KMS-11 (cell line): ENCODE measurements at regions not wholly inside any gene's neighbourhood (a gene's known extent, or its start where the extent isn't known, plus 50 kb on each side); places are given as distances from the start of the nearest gene placed in this dataset.

ENCODE experiments used
- H2AFZ ChIP-seq: fragments of 200-600 bp; sonication (generic); 2 replicates; pipeline ENCODE4 v1.6.1; 2016; ENCODE audit warnings: antibody characterized with exemption, mixed run types, low read depth
- H3K27ac ChIP-seq: fragments of 200-600 bp; sonication (generic); 2 replicates; pipeline ENCODE4 v1.6.1; 2016; ENCODE audit warnings: mild to moderate bottlenecking, mixed run types
- H3K27me3 ChIP-seq: fragments of 200-600 bp; sonication (generic); 2 replicates; pipeline ENCODE4 v1.6.1; 2017; ENCODE audit warnings: mild to moderate bottlenecking, low read depth, mixed run types, moderate library complexity; ENCODE audit not compliant: insufficient read depth
- H3K36me3 ChIP-seq: fragments of 200-600 bp; sonication (generic); 2 replicates; pipeline ENCODE4 v1.6.1; 2017; ENCODE audit warnings: mild to moderate bottlenecking, mixed run types; ENCODE audit not compliant: insufficient read depth
- H3K4me1 ChIP-seq: fragments of 200-600 bp; sonication (generic); 2 replicates; pipeline ENCODE4 v1.6.1; 2016; ENCODE audit warnings: mild to moderate bottlenecking, low read depth, mixed run types; ENCODE audit not compliant: poor library complexity, severe bottlenecking
- H3K4me2 ChIP-seq: fragments of 200-600 bp; sonication (generic); 2 replicates; pipeline ENCODE4 v1.7.0; 2016; ENCODE audit warnings: mild to moderate bottlenecking, mixed run types
- H3K4me3 ChIP-seq: fragments of 200-600 bp; sonication (generic); IDR thresholded peaks from 2 replicates; pipeline ENCODE4 v1.6.1; 2017; ENCODE audit warnings: low read depth, low read length, mixed read lengths; ENCODE audit not compliant: insufficient read depth
- H3K79me2 ChIP-seq: fragments of 200-600 bp; sonication (generic); 2 replicates; pipeline ENCODE4 v1.6.1; 2016; ENCODE audit warnings: low read depth, mixed run types; ENCODE audit not compliant: insufficient read depth
- H3K9ac ChIP-seq: fragments of 200-600 bp; sonication (generic); 2 replicates; pipeline ENCODE4 v1.6.1; 2016; ENCODE audit warnings: mild to moderate bottlenecking, mixed run types
- H4K20me1 ChIP-seq: fragments of 200-600 bp; sonication (generic); 2 replicates; pipeline ENCODE4 v1.6.1; 2016; ENCODE audit warnings: mild to moderate bottlenecking, mixed run types; ENCODE audit not compliant: insufficient read depth
- TF ChIP-seq, protein P1 (sequence below): fragments of 200-600 bp; sonication (generic); conservative IDR thresholded peaks from 2 replicates; pipeline ENCODE4 v1.6.1; 2017; ENCODE audit warnings: low read depth, mild to moderate bottlenecking, antibody characterized with exemption, low read length, moderate library complexity, mixed read lengths

DNA sequence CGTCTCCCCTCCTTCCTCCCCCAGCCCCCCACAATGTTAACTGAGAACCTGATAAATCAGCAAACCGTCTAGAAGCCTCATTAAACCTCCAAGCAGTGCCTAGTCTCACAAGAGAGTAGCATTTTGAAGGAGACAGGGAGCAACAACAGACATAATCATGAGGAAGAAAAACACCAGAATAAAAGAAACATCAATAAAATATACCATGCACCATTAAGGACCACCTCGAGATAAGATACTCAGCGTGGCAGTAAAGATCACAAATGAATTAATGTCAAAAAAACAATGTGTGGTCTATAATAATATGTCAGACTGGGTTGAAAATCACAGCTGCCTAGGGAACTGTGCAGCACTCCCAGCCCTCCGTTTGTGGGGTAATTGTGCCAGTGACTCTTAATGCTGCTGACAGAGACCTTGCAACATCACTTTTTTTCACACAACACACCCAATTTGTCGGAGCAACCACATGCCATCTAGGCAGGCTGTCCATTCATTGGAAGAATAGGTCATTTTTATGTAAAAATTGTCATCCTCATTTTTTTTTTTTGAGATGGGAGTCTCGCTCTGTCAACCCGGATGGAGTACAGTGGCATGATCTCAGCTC is 450.8 kb upstream of the WWC1 start:
- no peaks in the 10 kb centered on the region for H4K20me1 ChIP-seq
- H3K9ac ChIP-seq: no peak overlapping the region
- no peak overlapping the region for H3K27ac ChIP-seq
- no peaks in the 10 kb centered on the region for H3K36me3 ChIP-seq
- no peak overlapping the region for H2AFZ ChIP-seq
- H3K4me3 ChIP-seq: no peak overlapping the region
- no peaks in the 10 kb centered on the region for H3K4me1 ChIP-seq
- H3K27me3 ChIP-seq: no peaks in the 10 kb centered on the region
- no peak overlapping the region for H3K4me2 ChIP-seq
- H3K79me2 ChIP-seq: no peaks in the 10 kb centered on the region
- TF ChIP-seq, protein P1, sequence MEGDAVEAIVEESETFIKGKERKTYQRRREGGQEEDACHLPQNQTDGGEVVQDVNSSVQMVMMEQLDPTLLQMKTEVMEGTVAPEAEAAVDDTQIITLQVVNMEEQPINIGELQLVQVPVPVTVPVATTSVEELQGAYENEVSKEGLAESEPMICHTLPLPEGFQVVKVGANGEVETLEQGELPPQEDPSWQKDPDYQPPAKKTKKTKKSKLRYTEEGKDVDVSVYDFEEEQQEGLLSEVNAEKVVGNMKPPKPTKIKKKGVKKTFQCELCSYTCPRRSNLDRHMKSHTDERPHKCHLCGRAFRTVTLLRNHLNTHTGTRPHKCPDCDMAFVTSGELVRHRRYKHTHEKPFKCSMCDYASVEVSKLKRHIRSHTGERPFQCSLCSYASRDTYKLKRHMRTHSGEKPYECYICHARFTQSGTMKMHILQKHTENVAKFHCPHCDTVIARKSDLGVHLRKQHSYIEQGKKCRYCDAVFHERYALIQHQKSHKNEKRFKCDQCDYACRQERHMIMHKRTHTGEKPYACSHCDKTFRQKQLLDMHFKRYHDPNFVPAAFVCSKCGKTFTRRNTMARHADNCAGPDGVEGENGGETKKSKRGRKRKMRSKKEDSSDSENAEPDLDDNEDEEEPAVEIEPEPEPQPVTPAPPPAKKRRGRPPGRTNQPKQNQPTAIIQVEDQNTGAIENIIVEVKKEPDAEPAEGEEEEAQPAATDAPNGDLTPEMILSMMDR: no peak

DNA sequence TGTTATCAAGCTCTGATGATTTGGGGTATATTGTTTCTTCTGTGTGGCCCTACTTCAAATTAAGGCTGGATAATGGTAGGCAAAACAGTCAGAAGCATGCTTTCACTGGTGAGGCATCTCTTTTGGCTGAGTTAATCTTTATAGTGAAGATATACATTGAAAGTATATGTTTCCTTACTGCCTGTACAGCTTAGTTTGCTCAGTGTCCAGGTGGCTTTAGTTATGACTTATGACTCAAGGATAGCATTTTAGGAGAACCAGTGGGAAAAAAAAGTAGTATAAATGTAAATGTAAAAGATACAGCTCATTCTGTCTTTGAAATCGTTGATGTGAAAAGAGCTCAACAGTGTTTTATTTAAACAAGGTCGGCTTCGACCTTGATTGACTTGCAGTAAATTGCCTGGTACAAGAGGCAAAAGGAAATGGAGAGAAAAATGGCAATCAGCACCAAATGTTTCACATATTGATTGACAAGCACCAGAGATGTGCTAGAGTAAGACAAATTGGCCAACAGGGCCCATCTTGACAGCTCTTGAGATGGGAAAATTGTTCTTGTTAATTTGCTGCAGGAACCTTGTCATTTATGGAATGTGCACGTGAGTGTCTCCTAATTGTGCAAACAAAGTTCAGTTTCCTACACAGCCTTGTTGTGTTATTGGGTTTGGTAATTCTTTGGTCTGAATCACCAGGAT is 447.4 kb upstream of the WWC1 start:
- TF ChIP-seq, protein P1: no peak
- no peaks in the 10 kb centered on the region for H3K36me3 ChIP-seq
- H3K4me2 ChIP-seq: no peak overlapping the region
- no peaks in the 10 kb centered on the region for H3K79me2 ChIP-seq
- H3K27me3 ChIP-seq: no peaks in the 10 kb centered on the region
- no peak overlapping the region for H3K4me3 ChIP-seq
- H2AFZ ChIP-seq: no peak overlapping the region
- no peaks in the 10 kb centered on the region for H3K4me1 ChIP-seq
- H3K27ac ChIP-seq: no peak overlapping the region
- H4K20me1 ChIP-seq: no peaks in the 10 kb centered on the region
- no peak overlapping the region for H3K9ac ChIP-seq

DNA sequence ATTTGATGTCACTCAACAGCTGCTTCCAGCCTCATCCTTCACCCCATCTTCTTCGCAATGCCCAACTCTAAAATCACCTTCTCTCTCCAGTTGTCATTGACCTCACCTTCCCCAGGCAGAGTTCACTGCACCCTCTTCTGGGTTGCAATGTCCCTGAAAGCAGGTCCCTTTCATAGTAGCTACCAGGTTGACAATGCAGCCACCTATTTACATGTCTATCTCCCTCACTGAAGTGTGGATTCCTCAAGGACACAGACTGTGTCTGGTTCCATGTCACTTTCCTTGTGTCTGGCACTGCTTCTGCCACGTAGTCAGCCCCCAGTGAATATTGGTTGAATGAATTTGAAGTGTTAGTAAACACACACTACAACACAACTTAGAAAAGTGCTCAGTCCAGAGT is 445.5 kb upstream of the WWC1 start:
- no peak overlapping the region for H3K9ac ChIP-seq
- no peaks in the 10 kb centered on the region for H4K20me1 ChIP-seq
- H2AFZ ChIP-seq: no peak overlapping the region
- TF ChIP-seq, protein P1: no peak
- H3K4me1 ChIP-seq: no peaks in the 10 kb centered on the region
- no peak overlapping the region for H3K4me3 ChIP-seq
- H3K4me2 ChIP-seq: no peak overlapping the region
- H3K27ac ChIP-seq: no peak overlapping the region
- H3K79me2 ChIP-seq: no peaks in the 10 kb centered on the region
- no peaks in the 10 kb centered on the region for H3K36me3 ChIP-seq
- H3K27me3 ChIP-seq: no peaks in the 10 kb centered on the region

DNA sequence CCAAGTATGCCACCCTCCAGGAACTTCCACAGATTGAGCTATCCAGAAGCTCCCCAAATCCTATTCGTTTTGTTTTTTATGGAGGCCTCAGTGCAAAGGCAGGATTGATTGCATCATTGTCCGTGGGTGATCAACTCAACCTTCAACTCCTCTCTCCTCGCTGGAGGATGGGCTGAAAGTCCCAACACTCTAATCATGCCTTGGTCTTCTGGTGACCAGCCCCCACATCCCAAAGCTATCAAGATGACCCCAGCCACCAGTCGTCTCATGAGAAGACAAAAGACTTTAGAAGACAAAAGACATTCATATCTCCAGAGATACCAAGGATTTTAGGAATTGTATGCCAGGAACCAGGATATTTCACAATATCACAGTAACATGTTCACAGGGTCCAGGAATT is 441.6 kb upstream of the WWC1 start:
- Histone ChIP-seq H4K20me1 (no peaks in the 10 kb centered on the region), H3K36me3 (no peaks in the 10 kb centered on the region), H3K4me1 (no peaks in the 10 kb centered on the region), H3K27me3 (no peaks in the 10 kb centered on the region), H2AFZ (no peak overlapping the region), H3K27ac (no peak overlapping the region), H3K4me3 (no peak overlapping the region), H3K9ac (no peak overlapping the region), H3K4me2 (no peak overlapping the region), H3K79me2 (no peaks in the 10 kb centered on the region)
- TF ChIP-seq, protein P1: no peak
